ENCODE measurements at regions not wholly inside any gene's neighbourhood (a gene's known extent, or its start where the extent isn't known, plus 50 kb on each side); places are given as distances from the start of the nearest gene placed in this dataset.

- TF ChIP-seq, protein P1, sequence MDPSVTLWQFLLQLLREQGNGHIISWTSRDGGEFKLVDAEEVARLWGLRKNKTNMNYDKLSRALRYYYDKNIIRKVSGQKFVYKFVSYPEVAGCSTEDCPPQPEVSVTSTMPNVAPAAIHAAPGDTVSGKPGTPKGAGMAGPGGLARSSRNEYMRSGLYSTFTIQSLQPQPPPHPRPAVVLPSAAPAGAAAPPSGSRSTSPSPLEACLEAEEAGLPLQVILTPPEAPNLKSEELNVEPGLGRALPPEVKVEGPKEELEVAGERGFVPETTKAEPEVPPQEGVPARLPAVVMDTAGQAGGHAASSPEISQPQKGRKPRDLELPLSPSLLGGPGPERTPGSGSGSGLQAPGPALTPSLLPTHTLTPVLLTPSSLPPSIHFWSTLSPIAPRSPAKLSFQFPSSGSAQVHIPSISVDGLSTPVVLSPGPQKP (IDR thresholded peaks at IDR 0.05; ENCODE audit: low read depth, low read length): no peak
- TF ChIP-seq POLR2AphosphoS2 (conservative IDR thresholded peaks at IDR 0.05; ENCODE audit: low read length) (no peak), RCOR1 (IDR thresholded peaks at IDR 0.05; ENCODE audit: low read depth, low read length) (no peak), SREBF2 (IDR thresholded peaks at IDR 0.05) (no peak), CEBPB (IDR thresholded peaks at IDR 0.05) (no peak), EP300 (IDR thresholded peaks at IDR 0.05) (no peak), EHF (CRISPR knock-in tag; IDR thresholded peaks at IDR 0.05) (no peak), EHMT2 (IDR thresholded peaks at IDR 0.05; ENCODE audit: low read depth) (no peak), E2F6 (IDR thresholded peaks at IDR 0.05; ENCODE audit: borderline replicate concordance, low read depth) (no peak), CBX8 (IDR thresholded peaks at IDR 0.05) (no peak), PBX3 (IDR thresholded peaks at IDR 0.05) (no peak), SMC3 (IDR thresholded peaks at IDR 0.05) (no peak)
- TF ChIP-seq, protein P2, sequence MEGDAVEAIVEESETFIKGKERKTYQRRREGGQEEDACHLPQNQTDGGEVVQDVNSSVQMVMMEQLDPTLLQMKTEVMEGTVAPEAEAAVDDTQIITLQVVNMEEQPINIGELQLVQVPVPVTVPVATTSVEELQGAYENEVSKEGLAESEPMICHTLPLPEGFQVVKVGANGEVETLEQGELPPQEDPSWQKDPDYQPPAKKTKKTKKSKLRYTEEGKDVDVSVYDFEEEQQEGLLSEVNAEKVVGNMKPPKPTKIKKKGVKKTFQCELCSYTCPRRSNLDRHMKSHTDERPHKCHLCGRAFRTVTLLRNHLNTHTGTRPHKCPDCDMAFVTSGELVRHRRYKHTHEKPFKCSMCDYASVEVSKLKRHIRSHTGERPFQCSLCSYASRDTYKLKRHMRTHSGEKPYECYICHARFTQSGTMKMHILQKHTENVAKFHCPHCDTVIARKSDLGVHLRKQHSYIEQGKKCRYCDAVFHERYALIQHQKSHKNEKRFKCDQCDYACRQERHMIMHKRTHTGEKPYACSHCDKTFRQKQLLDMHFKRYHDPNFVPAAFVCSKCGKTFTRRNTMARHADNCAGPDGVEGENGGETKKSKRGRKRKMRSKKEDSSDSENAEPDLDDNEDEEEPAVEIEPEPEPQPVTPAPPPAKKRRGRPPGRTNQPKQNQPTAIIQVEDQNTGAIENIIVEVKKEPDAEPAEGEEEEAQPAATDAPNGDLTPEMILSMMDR (IDR thresholded peaks at IDR 0.05): no peak
- TF ChIP-seq, protein P3, sequence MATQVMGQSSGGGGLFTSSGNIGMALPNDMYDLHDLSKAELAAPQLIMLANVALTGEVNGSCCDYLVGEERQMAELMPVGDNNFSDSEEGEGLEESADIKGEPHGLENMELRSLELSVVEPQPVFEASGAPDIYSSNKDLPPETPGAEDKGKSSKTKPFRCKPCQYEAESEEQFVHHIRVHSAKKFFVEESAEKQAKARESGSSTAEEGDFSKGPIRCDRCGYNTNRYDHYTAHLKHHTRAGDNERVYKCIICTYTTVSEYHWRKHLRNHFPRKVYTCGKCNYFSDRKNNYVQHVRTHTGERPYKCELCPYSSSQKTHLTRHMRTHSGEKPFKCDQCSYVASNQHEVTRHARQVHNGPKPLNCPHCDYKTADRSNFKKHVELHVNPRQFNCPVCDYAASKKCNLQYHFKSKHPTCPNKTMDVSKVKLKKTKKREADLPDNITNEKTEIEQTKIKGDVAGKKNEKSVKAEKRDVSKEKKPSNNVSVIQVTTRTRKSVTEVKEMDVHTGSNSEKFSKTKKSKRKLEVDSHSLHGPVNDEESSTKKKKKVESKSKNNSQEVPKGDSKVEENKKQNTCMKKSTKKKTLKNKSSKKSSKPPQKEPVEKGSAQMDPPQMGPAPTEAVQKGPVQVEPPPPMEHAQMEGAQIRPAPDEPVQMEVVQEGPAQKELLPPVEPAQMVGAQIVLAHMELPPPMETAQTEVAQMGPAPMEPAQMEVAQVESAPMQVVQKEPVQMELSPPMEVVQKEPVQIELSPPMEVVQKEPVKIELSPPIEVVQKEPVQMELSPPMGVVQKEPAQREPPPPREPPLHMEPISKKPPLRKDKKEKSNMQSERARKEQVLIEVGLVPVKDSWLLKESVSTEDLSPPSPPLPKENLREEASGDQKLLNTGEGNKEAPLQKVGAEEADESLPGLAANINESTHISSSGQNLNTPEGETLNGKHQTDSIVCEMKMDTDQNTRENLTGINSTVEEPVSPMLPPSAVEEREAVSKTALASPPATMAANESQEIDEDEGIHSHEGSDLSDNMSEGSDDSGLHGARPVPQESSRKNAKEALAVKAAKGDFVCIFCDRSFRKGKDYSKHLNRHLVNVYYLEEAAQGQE (IDR thresholded peaks at IDR 0.05): no peak
These were observed 765.3 kb upstream of the GRIA3 start for GRCh38 chrX:122418758-122419157.
